C4-2B (cell line): ENCODE measurements at regions not wholly inside any gene's neighbourhood (a gene's known extent, or its start where the extent isn't known, plus 50 kb on each side); places are given as distances from the start of the nearest gene placed in this dataset.

Experiments
- ZFX ChIP-seq: fragments of 450-650 bp; IDR thresholded peaks from 2 replicates; pipeline ENCODE4 v1.6.1; 2017
- TF ChIP-seq, protein P1 (sequence below): fragments of 450-650 bp; conservative IDR thresholded peaks from 2 replicates; pipeline ENCODE4 v1.5.1; 2017; ENCODE audit warnings: mild to moderate bottlenecking

- TF ChIP-seq, protein P1, sequence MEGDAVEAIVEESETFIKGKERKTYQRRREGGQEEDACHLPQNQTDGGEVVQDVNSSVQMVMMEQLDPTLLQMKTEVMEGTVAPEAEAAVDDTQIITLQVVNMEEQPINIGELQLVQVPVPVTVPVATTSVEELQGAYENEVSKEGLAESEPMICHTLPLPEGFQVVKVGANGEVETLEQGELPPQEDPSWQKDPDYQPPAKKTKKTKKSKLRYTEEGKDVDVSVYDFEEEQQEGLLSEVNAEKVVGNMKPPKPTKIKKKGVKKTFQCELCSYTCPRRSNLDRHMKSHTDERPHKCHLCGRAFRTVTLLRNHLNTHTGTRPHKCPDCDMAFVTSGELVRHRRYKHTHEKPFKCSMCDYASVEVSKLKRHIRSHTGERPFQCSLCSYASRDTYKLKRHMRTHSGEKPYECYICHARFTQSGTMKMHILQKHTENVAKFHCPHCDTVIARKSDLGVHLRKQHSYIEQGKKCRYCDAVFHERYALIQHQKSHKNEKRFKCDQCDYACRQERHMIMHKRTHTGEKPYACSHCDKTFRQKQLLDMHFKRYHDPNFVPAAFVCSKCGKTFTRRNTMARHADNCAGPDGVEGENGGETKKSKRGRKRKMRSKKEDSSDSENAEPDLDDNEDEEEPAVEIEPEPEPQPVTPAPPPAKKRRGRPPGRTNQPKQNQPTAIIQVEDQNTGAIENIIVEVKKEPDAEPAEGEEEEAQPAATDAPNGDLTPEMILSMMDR, result no peak
- TF ChIP-seq ZFX, result no peak
Measured at GRCh38 chr1:106185089-106185488, 871.4 kb upstream of the PRMT6 start.
